ENCODE measurements at regions not wholly inside any gene's neighbourhood (a gene's known extent, or its start where the extent isn't known, plus 50 kb on each side); places are given as distances from the start of the nearest gene placed in this dataset.
"Not testable (repeated sequence)": the region's sequence is repeated elsewhere in the genome, so short reads cannot be mapped to it uniquely, and the experiment has no call there.

- DNase-seq (ENCODE audit: low read depth, low spot score): no peak
- POLR2A ChIA-PET: no interaction called here
- TF ChIP-seq, protein P1, sequence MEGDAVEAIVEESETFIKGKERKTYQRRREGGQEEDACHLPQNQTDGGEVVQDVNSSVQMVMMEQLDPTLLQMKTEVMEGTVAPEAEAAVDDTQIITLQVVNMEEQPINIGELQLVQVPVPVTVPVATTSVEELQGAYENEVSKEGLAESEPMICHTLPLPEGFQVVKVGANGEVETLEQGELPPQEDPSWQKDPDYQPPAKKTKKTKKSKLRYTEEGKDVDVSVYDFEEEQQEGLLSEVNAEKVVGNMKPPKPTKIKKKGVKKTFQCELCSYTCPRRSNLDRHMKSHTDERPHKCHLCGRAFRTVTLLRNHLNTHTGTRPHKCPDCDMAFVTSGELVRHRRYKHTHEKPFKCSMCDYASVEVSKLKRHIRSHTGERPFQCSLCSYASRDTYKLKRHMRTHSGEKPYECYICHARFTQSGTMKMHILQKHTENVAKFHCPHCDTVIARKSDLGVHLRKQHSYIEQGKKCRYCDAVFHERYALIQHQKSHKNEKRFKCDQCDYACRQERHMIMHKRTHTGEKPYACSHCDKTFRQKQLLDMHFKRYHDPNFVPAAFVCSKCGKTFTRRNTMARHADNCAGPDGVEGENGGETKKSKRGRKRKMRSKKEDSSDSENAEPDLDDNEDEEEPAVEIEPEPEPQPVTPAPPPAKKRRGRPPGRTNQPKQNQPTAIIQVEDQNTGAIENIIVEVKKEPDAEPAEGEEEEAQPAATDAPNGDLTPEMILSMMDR (IDR thresholded peaks at IDR 0.05; ENCODE audit: insufficient read depth, low read length, missing control alignments): no peak
- CTCF ChIA-PET: no interaction called here
- H3K4me3 ChIP-seq (ENCODE audit: low read depth, low read length): no peak overlapping the region
Measured at GRCh38 chr17:77803726-77804125, 154.8 kb upstream of the TNRC6C start.

DNA sequence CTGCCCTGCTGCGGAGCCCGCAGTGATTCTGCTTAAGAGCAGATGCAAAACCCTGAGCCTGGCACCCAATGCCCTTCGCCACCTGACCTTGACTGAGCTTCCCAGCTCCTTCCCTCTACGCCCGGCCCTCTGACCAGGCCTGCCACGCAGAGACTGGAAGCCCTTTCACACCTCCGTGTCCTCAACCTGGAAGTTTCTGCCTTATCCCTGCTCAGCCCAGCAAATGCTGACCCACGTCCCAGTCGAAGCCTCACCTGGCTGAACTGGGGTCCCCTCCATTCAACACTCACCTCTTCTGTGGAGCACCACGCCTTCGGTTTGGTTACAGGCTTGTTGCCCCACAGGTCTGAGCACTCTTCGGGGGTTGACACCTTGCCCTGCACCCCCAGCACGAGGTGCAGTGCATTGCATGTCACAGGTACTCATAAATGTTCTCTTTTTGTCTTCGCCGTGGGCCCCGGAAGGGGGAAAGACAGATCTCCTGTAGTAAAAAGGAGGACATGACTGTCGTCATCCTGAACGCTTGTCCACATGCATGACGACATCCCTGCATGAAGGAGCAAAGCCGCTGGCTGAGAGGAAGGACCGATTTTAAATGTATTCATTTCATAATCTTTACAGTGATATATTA lies 153.6 kb upstream of the TNRC6C start:
- no peak overlapping the region for H3K4me3 ChIP-seq (ENCODE audit: low read depth, low read length)
- ChIA-PET CTCF (no interaction called here), POLR2A (no interaction called here)
- DNase-seq (ENCODE audit: low read depth, low spot score): no peak
- TF ChIP-seq, protein P1 (IDR thresholded peaks at IDR 0.05; ENCODE audit: insufficient read depth, low read length, missing control alignments): no peak

GRCh38 chr17:77805970-77806369 lies 152.5 kb upstream of the TNRC6C start:
- H3K4me3 ChIP-seq (ENCODE audit: low read depth, low read length); CTCF ChIA-PET; DNase-seq (ENCODE audit: low read depth, low spot score); POLR2A ChIA-PET: not testable (repeated sequence)

DNA sequence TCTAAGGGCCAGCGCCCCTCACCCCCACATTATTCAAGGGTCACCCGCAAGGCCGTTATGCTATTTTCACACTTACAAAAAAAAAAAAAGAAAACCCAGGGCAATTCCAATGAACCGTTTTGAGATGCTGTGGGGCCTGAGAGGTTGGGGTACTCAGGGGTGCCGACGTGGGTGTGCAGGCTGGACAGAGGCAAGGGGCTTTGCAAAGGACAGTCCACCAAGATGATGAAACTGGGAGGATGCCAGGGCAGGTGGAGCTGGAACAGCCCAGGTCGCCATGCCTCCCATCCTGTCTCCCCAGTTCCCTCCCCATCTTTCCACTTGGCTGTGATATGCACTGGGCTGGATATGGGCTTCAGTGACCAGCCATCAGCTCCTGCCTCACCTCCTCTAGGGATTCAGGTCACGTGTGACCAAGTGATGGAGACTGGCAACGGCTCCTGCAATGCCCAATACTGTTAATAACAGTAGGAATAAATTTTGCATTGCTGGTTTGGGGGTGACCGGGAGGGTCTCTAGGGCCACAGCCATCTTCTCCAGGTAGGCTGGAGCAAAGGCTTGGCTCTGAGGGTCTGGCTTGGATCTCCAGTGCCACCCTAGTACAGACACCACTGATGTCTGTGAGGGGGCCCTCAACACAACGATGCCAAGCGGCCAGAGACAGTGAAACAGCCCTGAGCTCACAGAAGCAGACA lies 151.3 kb upstream of the TNRC6C start:
- POLR2A ChIA-PET: no interaction called here
- no peak for DNase-seq (ENCODE audit: low read depth, low spot score)
- TF ChIP-seq, protein P1 (IDR thresholded peaks at IDR 0.05; ENCODE audit: insufficient read depth, low read length, missing control alignments): no peak
- CTCF ChIA-PET: no interaction called here
- no peak overlapping the region for H3K4me3 ChIP-seq (ENCODE audit: low read depth, low read length)

DNA sequence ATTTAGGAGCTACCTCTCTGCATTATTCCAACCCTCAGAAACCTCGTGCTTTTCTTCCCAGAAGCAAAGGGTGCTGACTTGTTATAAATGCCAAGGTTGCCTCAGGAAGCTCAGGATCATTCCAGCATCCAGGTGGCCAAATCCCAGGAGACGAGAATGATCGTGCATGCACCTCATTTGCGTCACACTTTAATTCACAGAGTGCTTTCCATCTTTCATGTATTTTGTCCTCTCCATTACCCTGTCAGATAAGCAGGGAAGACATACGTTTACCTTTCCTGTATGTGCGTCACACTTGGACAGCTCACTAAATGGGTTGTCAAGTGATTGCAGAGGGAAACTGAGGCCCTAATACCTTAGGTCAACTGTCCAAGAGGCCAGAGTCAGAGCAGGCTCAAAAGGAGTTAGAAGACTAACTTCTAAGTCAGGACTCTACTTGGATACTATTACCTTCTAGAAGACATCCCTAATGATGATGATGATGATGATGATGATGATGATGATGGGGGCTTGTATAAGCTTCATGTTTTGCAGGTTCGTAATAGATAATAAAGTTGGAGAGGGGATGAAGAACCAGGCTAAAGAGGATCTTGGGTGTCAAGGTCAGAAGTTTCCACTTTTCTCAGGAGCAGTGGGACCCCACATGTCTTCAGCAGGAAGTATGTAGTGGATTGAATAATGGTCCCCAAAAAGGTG lies 150.6 kb upstream of the TNRC6C start:
- CTCF ChIA-PET: interaction anchor here (0.8 kb wide), 1 partner anchor 206 kb away, joined by 3 read pairs; no protein-coding TSS in a partner anchor
- POLR2A ChIA-PET: no interaction called here
- H3K4me3 ChIP-seq (ENCODE audit: low read depth, low read length): no peak overlapping the region

DNA sequence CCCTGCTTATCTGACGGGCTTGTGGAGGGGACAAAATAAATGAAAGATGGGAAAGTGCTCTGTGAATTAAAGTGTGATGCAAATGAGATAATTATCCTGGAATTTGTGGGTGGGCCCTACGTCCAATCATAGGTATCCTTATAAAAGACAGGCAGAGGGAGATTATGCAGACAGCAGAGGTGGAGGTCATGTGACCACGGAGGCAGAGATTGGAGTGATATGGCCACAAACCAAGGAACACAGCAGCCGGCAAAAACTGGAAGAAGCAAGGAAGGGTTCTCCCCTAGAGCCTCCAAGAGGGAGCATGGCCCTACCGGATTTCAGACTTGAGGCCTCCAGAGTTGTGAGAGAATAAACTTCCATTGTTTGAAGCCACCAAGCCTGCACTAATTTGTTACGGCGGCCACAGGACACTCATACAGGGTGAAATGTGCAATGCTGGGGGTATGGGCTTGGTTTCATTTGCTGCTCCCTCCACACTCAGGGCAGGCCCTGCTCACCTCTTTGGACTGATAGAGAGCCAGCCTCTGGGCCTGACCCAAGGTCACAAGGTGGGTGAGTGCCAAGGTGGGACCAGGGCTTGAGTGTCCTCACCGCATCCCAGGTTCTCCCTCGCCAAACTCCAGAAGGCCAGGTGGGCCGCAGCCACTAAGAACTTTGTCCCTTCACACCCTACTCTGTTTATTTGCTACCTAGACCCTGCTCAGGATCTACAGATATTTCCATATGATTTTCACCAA lies 149.6 kb upstream of the TNRC6C start:
- DNase-seq (ENCODE audit: low read depth, low spot score): no peak
- TF ChIP-seq, protein P1 (IDR thresholded peaks at IDR 0.05; ENCODE audit: insufficient read depth, low read length, missing control alignments): no peak
- POLR2A ChIA-PET: no interaction called here
- CTCF ChIA-PET: no interaction called here
- H3K4me3 ChIP-seq (ENCODE audit: low read depth, low read length): no peak overlapping the region

More for the DNA sequence above, 150.6 kb upstream of the TNRC6C start:
- TF ChIP-seq, protein P1 (IDR thresholded peaks at IDR 0.05; ENCODE audit: insufficient read depth, low read length, missing control alignments): no peak
- DNase-seq (ENCODE audit: low read depth, low spot score): no peak

All from AG04449 (cell line).